GM21423 (cell line): ENCODE measurements at regions not wholly inside any gene's neighbourhood (a gene's known extent, or its start where the extent isn't known, plus 50 kb on each side); places are given as distances from the start of the nearest gene placed in this dataset.

ENCODE experiments used
- ATAC-seq: cut with Tn5 transposase; IDR thresholded peaks from one replicate; pipeline ENCODE4 v1.9.1; 2021; ENCODE audit warnings: mild to moderate bottlenecking, moderate library complexity; ENCODE audit not compliant: unreplicated experiment

DNA sequence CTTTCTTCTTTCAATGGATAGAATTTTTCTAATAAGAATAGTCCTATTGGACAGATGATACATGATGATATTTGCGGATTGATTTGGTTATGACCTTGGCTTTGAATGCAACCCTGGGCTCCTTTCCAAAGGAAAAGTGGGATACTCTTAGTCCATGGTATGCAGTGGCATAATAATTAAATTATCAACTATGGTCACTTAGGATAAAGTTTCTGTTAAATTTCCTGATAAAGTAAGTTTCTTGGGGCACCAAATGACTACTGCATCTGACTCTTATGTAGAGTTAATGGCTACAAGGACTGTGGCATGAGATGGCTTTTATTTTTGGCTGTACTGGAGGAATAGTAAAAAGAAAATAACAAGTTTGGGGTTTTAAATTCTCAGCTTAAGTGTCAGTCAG lies 126.7 kb downstream of the QPCT start:
- no peak for ATAC-seq

DNA sequence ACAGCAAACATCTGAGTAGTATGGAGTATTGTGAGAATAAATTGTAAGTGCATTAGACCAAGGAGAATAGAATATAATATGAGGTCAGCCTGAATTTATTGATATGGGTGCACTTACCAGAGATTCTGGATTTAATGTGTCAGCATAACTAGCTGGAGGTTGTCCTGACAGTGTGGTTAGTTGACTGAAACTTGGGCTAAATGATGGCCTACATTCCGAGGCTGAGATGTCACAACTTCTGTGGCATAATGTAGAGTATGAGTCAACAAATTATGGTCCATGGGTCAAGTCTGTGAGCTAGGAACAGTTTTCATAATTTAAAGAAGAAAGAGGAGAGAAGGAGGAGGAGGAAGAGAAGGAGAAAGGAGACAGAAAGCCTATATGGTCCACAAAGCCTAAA lies 127.6 kb downstream of the QPCT start:
- no peak for ATAC-seq

DNA sequence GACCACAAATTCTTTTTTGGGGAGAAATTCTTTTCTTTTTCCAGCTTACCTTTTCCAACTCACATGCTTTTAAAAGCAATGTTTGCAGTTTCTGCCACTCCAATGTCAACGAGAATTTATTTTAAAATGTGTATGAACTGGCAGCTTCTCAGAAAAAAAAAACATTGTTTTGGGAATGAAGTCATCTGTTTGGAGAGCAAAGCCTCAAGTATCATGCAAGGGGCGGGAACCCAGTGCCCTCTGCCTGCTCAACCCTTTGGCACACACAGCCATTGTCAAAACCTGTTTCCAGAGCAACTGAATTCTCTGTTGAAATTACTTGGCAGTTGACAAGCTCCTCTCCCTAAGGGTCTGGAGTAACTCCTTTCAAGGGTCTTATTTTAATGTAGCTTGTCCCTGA lies 128.5 kb downstream of the QPCT start:
- no peak for ATAC-seq

DNA sequence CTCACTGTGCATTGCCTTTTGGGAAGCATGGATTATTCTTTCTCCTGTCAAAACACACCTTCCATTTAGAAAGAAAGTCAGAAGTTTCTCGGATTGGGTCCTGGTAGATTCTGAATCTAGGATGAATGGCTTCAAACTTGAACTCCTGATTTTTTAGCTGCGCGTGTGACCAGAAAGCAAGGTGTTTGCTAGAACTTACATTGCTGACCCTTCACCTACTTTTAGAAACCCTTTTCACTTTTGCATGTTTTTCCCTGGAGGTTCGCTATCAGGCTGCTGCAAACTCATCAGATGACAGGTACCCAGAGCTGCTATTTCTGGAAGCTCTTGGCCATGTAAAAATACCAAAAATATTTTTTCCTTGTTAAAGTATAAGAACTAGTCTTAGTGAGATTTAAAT lies 132.0 kb downstream of the QPCT start:
- ATAC-seq, result no peak

DNA sequence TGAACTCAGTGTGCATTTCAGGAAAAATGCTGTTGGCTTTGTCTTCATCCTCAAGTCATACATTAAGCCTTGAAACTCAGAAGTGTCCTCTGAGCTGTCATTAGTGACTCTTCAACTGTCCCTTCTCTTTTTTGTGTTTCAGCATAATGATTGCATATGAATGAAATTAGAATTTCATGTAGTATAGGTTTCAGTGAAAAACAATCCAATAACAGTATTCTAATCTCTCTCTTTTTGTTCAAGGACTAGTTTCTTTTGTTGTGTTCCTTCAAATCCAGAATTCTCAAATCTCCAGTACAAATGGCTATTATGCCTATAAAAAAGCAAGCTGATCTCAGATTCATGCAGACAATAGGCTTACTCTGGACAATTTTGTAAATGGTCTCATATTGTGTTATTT lies 133.5 kb downstream of the QPCT start:
- no peak for ATAC-seq

DNA sequence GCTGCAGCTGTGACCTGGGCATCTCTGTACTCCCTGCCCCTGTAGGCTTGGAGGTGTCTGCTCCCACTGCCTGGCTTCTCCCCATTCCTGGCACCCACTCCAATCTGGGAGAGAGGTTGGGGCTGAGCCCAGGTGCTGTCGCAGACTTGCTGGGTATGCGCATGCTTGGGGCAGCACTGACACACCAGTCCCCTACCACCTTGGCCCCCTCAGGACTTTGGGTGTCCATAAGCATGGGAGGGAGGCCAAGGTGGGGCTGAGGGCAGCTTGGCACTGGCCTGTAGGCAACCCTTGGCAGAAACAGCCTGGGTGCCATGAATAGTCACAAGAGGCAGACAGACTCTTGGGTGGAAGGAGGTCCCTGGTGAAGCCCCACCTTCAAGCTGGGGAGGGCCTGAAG lies 136.8 kb downstream of the QPCT start:
- ATAC-seq, result no peak

DNA sequence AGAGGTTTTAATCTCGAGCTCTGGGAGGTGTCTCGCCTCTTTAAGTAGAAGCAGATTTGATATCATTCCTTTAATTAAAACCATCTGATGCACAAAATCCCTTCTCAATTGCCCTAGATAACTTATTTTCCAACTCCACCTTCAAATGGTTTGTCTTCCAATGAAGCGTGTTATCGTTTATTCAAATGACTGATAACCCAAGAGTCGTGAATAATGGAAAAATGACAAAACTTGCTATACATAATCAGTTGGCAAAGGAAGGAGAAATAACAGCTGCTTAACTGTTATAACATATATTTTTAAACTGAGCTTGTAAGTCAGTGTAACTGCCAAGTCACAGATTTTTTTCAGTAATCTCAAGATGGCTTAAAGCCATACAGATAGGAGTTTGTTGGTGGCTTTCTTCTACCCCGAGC lies 144.6 kb downstream of the QPCT start:
- no peak for ATAC-seq

DNA sequence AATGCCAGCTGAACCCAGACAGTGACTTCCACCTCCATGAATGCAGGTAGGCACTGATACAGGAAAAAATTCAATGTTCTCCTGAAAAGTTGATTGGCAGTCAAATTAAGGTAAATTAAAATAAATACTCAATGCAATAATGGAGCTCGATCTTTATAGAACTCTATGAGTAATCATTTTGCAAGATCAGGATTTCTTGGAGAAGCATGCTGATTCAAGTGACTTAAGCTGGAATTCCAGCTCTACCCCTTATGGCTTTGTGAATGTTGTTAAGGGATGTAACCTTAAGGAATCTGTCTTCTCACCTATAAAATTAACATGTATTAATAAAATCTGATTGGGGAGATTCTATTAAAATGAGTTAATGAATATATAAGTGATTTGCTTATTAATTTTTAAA lies 145.1 kb downstream of the QPCT start:
- no peak for ATAC-seq

DNA sequence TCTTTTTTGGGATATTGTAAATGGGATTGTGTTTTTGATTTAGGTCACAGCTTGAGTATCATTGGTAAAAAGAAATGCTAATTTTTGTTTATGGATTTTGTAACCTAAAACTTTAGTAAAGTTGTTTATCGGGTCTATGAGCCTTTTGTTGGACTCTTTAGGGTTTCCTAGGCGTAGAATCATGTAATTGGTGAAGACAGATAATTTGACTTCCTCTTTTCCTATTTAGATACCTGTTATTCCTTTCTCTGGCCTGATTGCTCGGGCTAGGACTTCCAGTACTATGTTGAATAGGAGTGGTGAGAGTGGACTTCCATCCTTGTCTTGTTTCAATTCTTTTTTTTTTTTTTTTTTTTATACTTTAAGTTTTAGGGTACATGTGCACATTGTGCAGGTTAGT lies 149.0 kb downstream of the QPCT start:
- ATAC-seq, result no peak

DNA sequence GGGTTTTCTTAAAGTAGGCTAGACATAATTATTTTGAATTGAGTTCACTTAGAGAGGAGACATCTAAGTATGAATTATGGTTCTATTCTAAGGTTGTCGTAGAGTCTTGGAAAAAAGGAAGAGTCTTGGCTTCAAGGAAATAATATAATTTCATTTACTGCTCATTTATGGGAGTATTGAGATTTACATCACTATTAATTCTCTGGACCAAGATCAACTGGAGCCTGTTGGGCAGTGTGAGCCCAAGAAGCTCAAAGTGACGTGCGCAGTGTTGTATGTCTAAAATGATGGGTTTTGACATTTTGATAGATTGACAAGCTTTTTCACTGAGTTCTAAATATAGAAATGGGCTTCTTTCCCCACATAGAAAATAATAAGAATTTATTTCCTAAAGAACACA lies 154.7 kb downstream of the QPCT start:
- no peak for ATAC-seq

DNA sequence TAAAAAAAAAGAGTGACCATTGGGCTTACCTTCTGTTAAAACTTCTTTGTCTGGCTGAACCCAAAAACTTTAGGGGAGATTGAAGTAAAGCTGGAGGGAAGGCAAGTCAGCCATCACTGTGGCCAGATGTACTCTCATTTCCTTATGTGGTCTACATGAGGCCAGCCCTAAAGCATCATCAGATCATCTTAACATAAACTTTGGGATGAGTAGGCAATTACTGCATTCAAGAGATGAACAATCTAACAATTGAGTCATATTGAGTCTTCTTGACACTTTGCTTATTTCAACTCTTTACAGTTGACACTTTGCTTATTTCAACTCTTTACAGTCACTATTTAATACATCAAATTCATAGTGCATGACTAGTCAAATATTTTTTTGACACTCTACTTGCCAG lies 155.6 kb downstream of the QPCT start:
- no peak for ATAC-seq

DNA sequence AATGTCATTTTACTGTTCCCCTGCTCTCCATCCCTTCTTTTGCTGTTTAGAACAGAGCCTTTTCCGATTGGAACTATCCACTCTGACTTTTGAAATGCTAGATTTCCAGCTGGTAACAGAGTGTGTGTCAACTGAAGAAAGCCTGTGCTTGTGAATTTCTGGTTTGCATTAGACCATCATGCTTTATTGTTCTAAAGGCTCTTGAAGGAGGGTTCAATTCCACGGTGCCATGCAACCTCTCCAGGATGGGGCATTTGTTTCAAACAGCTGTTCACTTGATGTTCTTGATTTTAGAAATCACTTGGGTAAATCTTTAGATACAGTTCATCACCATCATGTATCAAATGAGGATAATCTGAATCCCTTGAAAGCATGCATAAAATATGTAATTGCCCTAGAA lies 156.7 kb downstream of the QPCT start:
- no peak for ATAC-seq

DNA sequence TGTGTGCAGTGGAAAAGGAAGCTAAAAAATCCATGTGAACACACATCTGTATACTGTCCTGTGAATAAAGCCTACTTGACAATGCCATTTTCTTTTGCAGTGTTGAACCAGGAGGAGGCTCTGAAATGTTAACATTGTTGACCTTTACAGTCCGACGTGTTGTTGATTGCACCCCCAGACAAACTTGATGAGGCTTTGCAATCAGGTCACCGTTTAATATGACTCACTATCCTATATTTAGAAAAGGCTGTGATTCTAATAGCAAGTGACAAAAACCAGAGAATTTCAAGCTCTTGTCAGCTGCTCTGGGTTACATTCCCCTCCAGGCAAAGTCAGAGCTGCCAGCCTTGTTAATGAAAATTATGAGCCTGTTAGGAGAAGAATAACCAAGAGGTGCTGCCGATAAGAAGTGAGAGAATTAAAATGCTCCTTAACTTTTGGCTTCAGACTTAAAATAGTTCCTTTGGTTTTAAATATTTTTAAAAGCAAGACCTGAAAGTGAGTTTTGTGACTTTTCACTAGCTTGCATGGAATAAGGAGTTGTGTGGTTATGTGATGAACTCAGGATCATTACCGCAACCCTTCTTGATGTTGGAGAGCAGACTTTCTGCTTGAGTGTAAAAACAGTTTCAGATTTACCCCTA lies 162.1 kb downstream of the QPCT start:
- ATAC-seq, result no peak

DNA sequence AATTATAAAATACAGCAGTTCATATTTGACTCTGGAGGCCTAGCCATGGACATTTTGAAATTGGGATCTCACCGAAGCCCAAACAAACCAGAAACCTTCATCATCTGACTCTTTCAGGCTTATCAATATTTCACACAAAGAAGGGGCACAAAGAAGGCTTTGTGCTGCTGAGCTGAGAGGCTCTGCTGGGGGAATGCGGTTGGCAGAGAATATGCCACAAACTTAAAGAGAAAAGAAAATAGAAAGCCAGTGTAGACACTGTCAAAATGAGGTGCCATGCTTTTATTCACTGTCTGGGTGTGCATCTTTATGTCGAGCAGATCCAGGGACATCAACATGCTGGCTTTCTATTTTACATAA lies 162.6 kb downstream of the QPCT start:
- ATAC-seq, result no peak

DNA sequence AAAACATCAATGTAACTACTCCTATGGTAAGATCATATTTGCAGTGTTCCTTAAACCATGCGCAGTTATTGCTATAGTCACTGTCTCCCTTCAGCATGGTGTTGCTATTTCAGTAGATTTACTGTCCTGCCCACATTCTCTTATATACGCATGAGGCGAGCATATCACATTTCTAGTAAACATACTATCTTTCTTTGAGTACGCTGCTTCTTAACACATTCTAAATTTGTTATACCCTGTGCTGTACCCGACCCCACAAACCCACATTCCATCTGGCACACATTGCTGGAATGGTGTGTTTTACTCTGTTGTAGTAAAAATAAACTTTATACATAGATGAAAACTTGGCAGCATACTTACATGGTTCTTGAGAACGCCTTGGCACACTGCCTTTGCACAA lies 163.3 kb downstream of the QPCT start:
- no peak for ATAC-seq

DNA sequence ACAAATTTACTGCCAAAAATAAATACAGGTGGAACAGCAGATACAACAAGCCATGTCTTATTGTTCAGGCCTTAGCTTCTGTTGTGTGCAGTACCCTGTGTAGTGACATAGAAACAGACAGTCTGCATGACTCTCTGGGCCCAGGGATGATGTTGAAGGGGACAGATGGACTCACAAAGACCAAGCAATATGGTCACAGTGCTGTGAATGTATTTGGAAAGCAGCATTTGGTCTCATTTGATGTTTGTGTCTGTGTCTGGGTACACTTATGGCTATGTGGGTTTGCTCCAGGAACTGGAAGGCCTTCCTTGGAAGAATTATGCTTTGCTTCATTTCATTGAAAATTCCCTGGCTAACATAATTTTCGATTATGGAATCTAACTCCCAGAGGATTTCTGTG lies 158.5 kb downstream of the CDC42EP3 start:
- no peak for ATAC-seq

DNA sequence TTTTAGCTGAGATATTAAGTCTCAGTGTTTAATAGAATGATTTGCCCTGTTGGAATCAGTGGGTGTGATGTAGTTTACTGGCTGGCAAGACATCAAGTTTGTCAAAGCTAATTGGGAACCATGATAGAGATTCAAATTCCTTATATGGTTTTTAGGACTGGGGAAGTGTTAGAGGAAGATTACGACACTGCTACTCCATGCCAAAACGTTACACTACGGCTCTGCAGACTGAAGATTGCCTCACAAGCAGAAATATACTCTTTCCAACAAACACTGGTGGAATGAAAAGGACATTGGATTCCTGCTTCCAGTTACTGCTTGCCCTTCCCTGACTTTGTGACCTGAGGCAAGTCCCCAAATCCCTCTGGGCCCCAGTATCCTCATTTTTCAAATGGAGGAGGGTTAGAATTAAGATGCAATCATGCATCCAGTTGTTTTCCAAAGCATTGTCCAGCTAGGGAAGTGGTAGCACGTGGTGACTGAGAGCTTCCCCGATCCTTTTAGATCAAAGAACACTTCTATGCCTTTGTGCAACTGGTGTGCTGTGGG lies 147.6 kb downstream of the CDC42EP3 start:
- ATAC-seq, result no peak

DNA sequence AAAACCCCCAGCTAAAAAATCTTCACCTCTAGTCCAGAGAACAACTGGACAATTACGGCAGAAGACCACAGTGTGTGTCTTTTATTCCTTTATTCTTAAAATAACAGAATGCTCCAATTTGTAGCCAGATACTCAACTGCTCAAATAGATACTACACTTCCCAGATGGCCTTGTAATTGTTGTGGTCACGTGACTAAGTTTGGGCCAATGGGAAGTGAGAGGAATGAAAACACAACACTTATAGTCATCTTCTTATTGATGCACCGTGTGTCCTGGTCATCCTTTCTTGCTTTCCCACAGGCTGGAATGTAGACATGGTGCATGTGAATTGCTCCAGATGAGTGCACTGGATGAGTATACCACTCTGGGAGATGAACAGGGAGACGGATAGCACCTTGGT lies 145.1 kb downstream of the CDC42EP3 start:
- ATAC-seq, result no peak

DNA sequence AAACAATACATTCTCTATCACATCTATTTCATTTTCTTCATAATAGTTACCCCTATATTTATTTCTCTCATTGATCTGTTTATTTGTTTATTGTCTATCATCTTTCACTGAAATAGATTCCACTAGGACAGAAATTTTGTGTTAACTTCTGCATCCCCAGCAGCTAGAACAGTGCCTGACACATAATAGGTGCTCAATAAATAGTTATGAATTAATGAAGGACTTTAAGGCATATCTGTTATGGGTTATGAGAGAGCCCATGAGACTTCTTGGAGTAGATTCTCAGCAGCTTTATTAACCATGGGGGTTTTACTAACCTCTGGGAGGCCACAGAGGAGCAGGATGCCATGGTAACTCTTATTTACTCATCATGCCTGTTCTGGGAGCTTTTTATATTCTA lies 144.6 kb downstream of the CDC42EP3 start:
- no peak for ATAC-seq

DNA sequence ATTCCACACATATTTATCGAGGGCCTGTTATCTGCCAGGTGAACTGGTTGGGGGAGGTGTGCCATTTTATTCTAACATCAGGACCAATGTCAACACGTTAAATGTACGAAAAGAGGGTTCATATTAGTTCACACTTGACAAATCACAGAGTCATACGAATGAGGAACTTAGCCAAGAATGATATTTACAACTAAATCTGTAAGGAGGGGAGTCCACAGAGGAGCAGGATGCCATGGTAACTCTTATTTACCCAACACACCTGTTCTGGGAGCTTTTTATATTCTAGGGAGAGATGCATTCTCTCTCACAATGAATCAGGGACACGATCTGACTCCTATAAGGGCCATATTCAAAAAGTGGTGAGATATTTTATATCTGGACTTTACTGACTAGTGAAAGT lies 144.1 kb downstream of the CDC42EP3 start:
- no peak for ATAC-seq

DNA sequence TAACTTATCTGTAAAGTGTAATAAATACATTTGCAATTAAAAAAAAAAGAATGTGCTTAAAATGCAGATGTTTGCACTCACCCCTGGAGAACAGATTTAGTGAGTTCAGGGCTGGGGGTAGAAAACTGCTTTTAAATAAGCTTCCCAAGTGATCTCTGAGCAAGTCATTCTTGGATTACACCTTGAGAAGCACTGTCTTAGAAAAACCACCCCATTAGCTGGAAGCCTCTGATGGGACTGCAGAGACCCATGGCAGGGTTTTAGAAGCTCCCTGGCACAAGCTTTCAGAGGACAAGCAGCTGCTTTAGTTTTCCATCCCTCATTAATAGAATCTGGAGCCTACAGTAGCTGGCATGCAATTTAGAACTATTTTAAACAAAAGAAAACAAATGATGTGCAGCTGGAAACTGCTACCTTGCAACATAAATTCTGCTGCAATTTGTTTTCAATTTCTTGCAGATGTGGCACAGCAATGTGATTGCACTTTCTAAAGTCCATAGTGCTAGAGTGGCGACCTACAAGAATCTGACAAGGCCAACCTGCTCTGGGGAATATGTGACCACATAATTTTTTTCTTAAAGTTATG lies 141.5 kb downstream of the CDC42EP3 start:
- ATAC-seq, result no peak

DNA sequence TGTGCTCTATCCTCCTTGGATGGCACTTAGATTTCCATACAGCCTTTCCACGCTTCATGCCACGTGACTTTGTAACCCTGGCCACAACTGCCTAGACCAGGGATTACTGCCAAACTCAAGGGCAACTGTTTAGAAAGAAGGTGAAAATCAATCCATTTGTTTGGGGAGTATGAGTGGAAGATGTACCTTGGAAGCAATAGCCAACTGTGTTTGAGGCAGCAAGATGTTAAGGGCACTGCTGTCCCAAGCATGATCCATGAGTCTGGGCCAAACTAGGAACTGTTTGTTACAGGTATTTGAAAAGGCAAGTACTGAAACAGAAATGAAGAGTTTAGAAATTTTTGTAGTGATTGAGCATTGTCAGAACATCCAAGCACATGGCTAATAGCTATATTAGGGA lies 138.9 kb downstream of the CDC42EP3 start:
- no peak for ATAC-seq

DNA sequence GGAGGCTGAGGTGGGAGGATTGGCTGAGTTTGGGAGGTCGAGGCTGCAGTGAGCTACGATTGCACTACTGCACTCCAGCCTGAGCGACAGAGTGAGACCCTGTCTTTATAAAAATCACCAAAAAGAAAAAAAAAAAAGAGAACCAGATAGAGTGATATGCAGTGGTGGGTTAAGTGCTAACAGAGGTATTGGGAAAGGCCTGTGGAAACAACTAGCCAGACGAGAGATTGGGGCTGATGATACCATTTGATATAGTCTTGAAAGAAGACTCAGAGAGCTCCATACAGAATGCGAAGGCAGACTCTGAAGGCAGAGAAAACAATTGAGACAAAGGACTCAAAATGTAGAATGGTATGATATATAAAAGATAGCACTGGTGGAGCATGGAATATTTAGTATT lies 134.1 kb downstream of the CDC42EP3 start:
- ATAC-seq, result no peak
